Glutamatergic neuron (in vitro differentiated cells): ENCODE measurements at regions not wholly inside any gene's neighbourhood (a gene's known extent, or its start where the extent isn't known, plus 50 kb on each side); places are given as distances from the start of the nearest gene placed in this dataset.

ENCODE experiments used
- DNase-seq: peaks from one replicate; pipeline ENCODE4 v3.0.0; 2022
- H3K27ac Mint-ChIP-seq: one replicate; pipeline ENCODE4 v1.8.0; 2020; ENCODE audit warnings: mild to moderate bottlenecking, mixed read lengths, inconsistent platforms; ENCODE audit not compliant: unreplicated experiment
- H3K27me3 Mint-ChIP-seq: one replicate; pipeline ENCODE4 v1.8.0; 2020; ENCODE audit warnings: mild to moderate bottlenecking, moderate library complexity, mixed read lengths, inconsistent platforms; ENCODE audit not compliant: unreplicated experiment
- H3K36me3 Mint-ChIP-seq: one replicate; pipeline ENCODE4 v1.8.0; 2020; ENCODE audit warnings: mild to moderate bottlenecking, mixed read lengths, inconsistent platforms; ENCODE audit not compliant: unreplicated experiment
- H3K4me1 Mint-ChIP-seq: one replicate; pipeline ENCODE4 v1.8.0; 2020; ENCODE audit warnings: mild to moderate bottlenecking, low read depth, mixed read lengths, inconsistent platforms; ENCODE audit not compliant: unreplicated experiment
- H3K4me3 Mint-ChIP-seq: one replicate; pipeline ENCODE4 v1.8.0; 2020; ENCODE audit warnings: mild to moderate bottlenecking, mixed read lengths, inconsistent platforms; ENCODE audit not compliant: unreplicated experiment
- H3K9me3 Mint-ChIP-seq: one replicate; pipeline ENCODE4 v1.8.0; 2020; ENCODE audit warnings: mild to moderate bottlenecking, moderate library complexity, mixed read lengths, inconsistent platforms; ENCODE audit not compliant: unreplicated experiment
- TF ChIP-seq, protein P1 (sequence below): fragments of 200-600 bp; sonication (generic); IDR thresholded peaks from one replicate; pipeline ENCODE4 v1.5.0; 2021; ENCODE audit not compliant: partially characterized antibody, unreplicated experiment

- H3K36me3 Mint-ChIP-seq, result no peaks in the 10 kb centered on the region
- peaks cover 10% of the 10 kb centered on the region for H3K4me1 Mint-ChIP-seq
- no peak for DNase-seq
- no peak overlapping the region for H3K27ac Mint-ChIP-seq
- H3K4me3 Mint-ChIP-seq, result no peak overlapping the region
- TF ChIP-seq, protein P1, sequence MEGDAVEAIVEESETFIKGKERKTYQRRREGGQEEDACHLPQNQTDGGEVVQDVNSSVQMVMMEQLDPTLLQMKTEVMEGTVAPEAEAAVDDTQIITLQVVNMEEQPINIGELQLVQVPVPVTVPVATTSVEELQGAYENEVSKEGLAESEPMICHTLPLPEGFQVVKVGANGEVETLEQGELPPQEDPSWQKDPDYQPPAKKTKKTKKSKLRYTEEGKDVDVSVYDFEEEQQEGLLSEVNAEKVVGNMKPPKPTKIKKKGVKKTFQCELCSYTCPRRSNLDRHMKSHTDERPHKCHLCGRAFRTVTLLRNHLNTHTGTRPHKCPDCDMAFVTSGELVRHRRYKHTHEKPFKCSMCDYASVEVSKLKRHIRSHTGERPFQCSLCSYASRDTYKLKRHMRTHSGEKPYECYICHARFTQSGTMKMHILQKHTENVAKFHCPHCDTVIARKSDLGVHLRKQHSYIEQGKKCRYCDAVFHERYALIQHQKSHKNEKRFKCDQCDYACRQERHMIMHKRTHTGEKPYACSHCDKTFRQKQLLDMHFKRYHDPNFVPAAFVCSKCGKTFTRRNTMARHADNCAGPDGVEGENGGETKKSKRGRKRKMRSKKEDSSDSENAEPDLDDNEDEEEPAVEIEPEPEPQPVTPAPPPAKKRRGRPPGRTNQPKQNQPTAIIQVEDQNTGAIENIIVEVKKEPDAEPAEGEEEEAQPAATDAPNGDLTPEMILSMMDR, result no peak
- H3K9me3 Mint-ChIP-seq, result peaks cover 11% of the 10 kb centered on the region
- peaks cover 6% of the 10 kb centered on the region for H3K27me3 Mint-ChIP-seq
Measured at GRCh38 chr11:119935349-119935925, 202.5 kb downstream of the TRIM29 start.

DNA sequence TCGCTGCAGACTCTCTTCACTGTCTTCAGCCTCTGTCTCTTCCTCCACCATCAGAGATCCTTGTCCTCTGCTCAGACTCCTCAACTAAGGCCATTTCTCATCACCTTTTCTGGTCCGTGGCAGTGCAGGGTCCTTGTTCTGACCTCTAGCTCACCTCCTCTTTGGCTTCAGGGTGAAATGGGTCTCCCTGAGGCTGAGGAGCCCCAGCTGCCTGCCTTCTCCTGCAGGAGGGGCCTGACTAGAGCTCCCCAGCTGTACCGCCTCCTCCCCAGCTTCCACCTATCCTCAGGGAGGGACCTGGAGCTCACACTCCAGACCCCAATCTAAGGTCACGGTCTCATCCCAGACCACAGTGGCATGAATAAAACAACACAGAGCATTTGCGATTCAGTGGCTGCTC, 203.0 kb downstream of the TRIM29 start:
- Mint-ChIP-seq H3K36me3 (no peaks in the 10 kb centered on the region), H3K9me3 (peaks cover 11% of the 10 kb centered on the region), H3K4me1 (peaks cover 10% of the 10 kb centered on the region), H3K27ac (no peak overlapping the region), H3K27me3 (peaks cover 7% of the 10 kb centered on the region), H3K4me3 (no peak overlapping the region)
- no peak for DNase-seq
- TF ChIP-seq, protein P1, result no peak

- H3K27ac Mint-ChIP-seq, result no peak overlapping the region
- H3K4me1 Mint-ChIP-seq, result peaks cover 10% of the 10 kb centered on the region
- H3K27me3 Mint-ChIP-seq, result peaks cover 8% of the 10 kb centered on the region
- no peak for DNase-seq
- TF ChIP-seq, protein P1, result no peak
- H3K36me3 Mint-ChIP-seq, result no peaks in the 10 kb centered on the region
- peaks cover 11% of the 10 kb centered on the region for H3K9me3 Mint-ChIP-seq
- H3K4me3 Mint-ChIP-seq, result no peak overlapping the region
Measured at GRCh38 chr11:119934267-119934666, 203.6 kb downstream of the TRIM29 start.

DNA sequence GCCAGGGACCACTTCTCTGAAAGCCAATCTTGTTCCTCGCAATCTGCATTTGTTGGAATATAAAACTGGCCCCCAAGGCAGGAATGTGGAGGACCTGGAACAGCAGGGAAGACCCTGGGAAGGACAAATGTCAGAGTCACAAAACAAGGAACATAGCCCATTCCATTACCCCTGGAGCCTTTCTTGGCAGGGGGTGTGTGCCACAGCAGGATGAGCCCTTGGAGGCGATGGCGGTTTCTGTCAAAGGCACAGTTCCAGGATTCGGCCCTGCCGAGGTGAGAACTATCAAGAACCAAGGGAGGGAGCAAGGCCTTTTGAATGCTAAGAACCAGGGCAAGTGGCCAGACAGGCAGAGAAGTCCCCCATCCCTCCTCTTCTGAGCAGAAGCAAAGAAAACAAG, 204.3 kb downstream of the TRIM29 start:
- DNase-seq, result no peak
- peaks cover 8% of the 10 kb centered on the region for H3K27me3 Mint-ChIP-seq
- no peaks in the 10 kb centered on the region for H3K36me3 Mint-ChIP-seq
- H3K9me3 Mint-ChIP-seq, result peaks cover 11% of the 10 kb centered on the region
- TF ChIP-seq, protein P1, result no peak
- no peak overlapping the region for H3K4me3 Mint-ChIP-seq
- H3K27ac Mint-ChIP-seq, result no peak overlapping the region
- peaks cover 6% of the 10 kb centered on the region for H3K4me1 Mint-ChIP-seq

GRCh38 chr11:119932828-119933562, 204.0 kb upstream of the NECTIN1 start:
- Mint-ChIP-seq H3K9me3 (peaks cover 11% of the 10 kb centered on the region), H3K4me1 (peaks cover 5% of the 10 kb centered on the region), H3K4me3 (no peak overlapping the region), H3K36me3 (no peaks in the 10 kb centered on the region), H3K27me3 (peaks cover 8% of the 10 kb centered on the region), H3K27ac (no peak overlapping the region)
- no peak for DNase-seq
- TF ChIP-seq, protein P1, result no peak
